ENCODE measurements at regions not wholly inside any gene's neighbourhood (a gene's known extent, or its start where the extent isn't known, plus 50 kb on each side); places are given as distances from the start of the nearest gene placed in this dataset.
"Not testable (repeated sequence)": the region's sequence is repeated elsewhere in the genome, so short reads cannot be mapped to it uniquely, and the experiment has no call there.

DNA sequence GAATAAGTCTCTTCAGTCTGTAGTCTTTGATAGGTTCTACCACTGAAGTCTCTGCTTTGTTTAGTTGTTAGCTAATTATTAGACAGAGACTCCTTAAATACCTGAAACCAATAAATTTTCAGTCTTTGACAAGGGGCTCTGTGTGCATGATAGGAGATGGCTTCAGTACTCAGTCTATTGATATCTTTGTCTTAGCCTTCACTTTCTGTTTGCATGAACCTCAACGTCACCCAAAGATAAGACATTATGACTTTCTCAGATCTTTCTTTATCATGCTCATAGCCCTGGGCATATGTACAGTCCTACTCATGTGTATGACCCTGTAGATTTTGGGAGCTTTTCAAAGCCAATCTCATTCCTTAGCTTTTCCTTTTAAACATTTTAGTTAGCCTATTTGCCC, 183.5 kb upstream of the GCFC2 start:
- DNase-seq (ENCODE audit: low spot score): no peak

DNA sequence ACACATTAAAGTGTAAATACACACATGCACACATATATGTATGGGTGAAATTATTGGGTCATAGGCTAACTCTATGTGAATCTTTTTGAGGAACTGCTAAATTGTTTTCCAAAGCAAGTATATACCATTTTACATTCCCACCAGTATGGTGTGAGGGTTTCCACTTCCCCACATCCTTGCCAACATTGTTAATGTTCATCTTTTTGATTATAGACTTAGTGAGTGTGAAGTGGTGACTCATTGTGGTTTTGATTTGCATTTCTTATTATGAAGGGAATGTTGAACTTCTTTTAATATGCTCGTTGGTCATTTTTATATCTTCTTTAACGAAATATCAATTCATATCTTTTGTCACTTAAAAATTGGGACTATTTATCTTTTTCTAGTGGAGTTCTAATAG, 181.8 kb upstream of the GCFC2 start:
- DNase-seq (ENCODE audit: low spot score): no peak

DNA sequence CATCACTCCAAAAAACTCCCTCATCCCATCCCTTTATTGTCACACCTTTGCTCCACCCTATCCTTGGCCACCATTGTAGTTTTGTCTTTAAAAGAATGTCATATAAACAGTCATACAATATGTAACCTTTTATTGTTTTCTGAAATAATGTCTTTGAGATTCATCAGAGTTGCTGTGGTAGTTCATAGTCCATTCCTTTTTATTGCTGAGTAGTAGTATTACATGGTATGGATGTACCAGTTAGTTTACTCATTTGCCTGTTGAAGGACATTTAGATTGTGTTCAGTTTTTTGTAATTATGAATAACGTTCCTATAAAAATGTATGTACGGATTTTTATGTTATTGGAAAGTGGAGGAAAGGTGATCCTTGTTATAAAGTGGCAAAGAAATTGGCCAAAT, 171.8 kb upstream of the GCFC2 start:
- DNase-seq (ENCODE audit: low spot score): no peak

DNA sequence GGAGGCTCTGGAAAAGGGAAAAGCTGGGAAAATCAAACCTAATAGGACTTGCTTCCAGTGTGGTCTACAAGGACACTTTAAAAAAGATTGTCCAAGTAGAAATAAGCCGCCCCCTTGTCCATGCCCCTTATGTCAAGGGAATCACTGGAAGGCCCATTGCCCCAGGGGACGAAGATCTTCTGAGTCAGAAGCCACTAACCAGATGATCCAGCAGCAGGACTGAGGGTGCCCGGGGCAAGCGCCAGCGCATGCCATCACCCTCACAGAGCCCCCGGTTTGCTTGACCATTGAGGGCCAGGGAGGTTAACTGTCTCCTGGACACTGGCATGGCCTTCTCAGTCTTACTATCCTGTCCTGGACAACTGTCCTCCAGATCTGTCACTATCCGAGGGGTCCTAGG, 164.9 kb upstream of the GCFC2 start:
- not testable (repeated sequence) for DNase-seq (ENCODE audit: low spot score)

DNA sequence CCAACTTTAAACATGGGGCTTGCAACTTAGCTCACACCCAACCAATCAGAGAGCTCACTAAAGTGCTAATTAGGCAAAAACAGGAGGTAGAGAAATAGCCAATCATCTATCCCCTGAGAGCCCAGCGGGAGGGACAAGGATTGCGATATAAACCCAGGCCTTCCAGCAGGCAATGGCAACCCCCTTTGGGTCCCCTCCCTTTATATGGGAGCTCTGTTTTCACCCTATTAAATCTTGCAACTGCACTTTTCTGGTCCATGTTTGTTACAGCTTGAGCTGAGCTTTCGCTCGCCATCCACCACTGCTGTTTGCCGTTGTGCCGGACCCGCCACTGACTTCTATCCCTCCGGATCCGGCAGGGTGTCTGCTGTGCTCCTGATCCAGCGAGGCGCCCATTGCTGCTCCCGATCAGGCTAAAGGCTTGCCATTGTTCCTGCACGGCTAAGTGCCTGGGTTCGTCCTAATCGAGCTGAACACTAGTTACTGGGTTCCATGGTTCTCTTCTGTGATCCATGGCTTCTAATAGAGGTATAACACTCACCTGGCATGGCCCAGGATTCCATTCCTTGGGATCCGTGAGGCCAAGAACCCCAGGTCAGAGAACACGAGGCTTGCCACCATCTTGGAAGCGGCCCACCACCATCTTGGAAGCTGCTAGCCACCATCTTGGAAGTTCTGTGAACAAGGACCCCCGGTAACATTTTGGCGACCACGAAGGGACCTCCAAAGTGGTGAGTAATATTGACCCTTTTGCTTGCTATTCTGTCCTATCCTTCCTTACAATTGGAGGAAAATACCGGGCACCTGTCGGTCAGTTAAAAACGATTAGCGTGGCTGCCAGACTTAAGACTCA, 161.3 kb upstream of the GCFC2 start:
- not testable (repeated sequence) for DNase-seq (ENCODE audit: low spot score)

DNA sequence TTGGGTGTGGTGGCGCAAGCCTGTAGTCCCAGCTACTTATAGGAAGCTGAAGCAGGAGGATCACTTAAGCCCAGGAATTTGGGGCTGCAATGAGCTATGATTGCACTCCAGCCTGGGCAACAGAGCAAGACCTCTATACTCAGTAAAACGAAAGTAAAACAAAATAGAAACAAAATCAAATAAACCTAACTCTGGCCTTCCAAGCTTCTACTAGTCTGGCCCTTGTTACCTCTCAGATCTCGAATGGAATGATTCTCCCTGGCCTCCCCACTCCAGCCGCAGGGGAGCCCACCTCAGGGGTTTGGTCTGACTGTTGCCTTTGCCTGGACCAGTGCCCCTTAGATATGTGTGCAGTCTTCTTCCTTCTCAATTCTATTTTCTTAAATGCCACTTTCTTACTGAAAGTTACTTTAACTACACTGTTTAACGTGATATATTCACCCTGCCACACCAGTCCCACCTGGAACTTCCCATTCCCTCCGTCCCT, 160.0 kb upstream of the GCFC2 start:
- no peak for DNase-seq (ENCODE audit: low spot score)

DNA sequence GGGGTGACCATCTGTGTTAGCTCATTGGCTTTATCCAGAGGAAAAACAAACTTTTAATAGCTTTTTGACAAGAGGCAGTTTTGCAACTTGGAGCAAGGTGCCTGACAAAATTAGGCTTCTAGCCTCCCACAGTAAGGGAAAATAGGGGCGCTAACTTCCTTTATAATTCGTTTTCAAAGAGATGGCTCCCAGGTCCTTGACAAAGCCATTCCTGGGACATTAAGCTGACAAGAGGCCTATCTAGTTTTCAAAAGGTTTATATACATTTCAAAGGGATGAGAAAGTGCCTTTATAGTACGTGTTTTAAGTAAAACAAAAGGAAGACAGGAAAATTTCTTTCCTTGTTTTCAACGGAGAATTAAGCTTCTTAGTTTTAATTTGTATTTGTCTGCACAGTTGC, 159.4 kb upstream of the GCFC2 start:
- no peak for DNase-seq (ENCODE audit: low spot score)

DNA sequence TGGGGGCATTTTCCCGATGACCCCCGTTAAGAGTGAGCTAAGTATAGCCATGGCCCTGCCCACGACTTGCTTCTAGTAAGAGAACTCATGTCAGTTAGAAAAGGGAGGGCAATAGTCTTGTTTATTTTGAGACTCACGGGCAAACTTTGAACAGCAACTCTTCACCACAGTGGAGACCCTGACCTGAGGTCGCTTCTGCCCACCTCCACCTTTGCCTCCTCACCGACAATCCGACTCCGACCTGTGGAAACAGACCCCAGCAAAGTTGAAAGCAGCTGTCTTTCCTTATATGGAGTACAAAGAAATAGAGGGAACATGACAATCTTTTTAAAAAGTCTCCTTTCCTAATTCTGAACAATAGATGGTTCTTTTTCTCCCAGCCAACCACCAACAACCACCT, 155.0 kb upstream of the GCFC2 start:
- no peak for DNase-seq (ENCODE audit: low spot score)

DNA sequence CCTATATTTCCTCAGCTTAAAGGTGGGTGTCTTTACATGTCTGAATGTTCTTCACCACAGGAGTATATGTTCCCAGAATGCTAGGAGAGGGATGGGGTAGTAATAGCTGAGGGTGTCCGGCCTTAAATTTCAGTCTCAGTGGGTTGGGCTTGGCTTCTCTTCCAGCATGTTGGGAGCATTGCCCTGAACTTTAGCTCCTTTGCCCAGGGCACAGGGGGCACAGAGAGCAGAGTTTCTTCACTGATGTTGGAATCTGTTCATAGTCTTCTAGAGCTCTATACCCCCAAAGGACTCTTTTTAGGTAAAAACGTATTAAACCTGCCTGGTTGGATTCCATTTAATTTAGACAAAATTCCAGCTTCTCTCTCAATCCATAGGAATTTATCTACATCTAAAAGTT, 154.4 kb upstream of the GCFC2 start:
- DNase-seq (ENCODE audit: low spot score): no peak

DNA sequence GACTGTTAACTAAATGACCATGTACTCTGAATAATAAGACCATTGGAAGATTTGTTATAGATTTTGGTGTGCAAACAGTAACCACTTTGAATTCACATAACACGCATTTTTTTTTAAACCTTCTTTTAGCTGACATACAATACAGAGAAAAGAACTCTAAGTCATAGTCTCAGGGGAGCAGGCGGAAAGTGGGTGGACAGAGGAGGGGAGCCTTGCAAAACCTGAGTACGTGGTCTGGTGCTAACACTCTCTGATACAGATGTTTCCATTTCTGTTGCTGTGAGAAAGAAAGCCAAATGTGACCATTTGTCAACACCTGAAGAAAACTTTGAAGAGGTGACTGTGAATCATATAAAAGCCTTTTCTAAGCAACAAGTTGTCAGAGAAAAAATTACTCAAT, 151.8 kb upstream of the GCFC2 start:
- no peak for DNase-seq (ENCODE audit: low spot score)

DNA sequence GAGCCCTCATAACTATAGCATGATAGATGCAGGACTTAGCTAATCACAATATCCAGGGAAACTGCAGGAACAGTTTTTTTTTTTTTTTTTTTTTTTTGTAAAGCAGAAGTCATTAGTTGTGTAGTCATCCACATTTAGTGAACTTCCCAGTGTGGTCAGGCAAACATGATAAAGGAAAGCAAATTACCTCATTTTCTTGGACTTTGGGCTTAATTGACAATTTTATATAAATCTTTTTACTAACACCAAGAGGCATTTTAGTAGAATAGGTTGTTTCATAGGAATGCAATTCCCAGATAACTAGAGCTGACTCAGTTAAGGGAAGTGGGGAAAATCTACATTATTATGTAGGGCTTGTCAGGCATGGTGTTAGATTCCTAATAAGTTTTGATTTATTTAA, 142.7 kb upstream of the GCFC2 start:
- DNase-seq (ENCODE audit: low spot score): no peak

DNA sequence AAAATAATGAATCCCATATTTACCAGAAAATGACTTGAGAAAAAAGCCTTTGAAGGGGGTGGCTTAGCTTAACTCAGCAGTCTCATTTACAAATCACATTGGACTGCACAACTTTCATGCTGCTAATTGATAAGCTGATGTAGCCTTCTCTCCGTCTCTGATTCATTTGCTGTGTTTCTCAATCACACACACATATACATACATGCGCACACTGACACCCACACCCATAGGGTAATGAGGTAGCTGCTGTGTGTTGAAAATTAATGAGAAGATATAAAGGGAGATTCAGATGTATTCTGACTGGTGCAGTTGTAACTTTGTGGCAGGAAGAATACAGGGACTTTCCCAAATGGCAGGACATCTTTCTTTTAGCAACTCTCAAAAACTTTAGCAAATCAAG, 141.9 kb upstream of the GCFC2 start:
- DNase-seq (ENCODE audit: low spot score): no peak

DNA sequence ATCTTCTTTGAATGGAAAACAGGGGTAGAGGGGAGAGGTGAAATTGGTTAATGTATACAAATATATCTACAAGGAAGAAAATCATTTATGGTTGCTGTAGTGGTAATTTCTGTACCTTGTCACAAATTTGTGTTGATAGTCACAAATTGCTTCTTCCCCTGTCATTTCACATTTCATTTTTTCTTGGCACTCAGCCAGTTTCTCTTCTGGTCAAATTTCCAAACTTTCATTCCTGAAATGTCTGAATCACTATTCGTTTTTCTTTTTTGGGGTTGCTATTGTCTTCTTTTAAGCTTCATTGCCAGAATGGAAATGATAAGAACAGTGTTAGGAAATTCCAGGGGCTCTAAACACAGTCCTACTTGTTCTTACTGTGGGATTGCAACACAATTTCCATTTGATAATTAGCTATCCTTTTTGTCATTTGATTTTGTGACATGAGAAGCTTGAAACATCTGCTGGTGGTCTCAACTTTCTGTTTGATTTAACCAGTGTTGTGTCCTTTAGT, 136.0 kb upstream of the GCFC2 start:
- DNase-seq (ENCODE audit: low spot score): no peak

DNA sequence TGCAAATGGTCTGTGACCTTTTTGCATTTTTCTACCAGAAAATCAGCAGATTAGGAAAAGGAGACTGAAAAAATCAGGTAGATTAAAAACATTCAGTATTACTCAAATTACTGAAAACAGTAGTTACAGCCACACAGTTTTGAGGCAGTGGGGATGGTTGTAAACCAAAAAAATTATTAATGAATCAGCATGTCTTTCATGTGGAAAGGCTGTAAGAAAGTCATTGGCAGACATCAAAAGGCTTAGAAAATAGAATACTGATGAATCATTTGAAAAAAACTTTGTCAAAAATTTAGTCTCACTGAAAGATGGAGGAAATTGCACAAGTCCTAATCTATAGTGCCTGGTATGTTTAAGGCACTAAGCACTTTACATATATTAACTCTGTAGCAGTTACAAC, 133.9 kb upstream of the GCFC2 start:
- no peak for DNase-seq (ENCODE audit: low spot score)

DNA sequence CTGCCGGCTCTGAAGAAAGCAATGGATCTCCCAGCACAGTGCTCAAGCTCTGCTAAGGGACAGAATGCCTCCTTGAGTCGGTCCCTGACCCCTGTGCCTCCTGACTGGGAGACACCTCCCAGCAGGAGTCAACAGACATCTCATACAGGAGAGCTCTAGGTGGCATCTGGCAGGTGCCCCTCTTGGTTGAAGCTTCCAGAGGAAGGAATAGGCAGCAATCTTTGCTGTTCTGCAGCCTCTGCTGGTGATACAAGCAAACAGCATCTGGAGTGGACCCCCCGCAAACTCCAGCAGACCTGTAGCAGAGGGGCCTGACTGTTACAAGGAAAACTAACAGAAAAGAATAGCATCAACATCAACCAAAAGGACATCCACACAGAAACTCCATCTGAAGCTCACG, 123.9 kb upstream of the GCFC2 start:
- not testable (repeated sequence) for DNase-seq (ENCODE audit: low spot score)

DNA sequence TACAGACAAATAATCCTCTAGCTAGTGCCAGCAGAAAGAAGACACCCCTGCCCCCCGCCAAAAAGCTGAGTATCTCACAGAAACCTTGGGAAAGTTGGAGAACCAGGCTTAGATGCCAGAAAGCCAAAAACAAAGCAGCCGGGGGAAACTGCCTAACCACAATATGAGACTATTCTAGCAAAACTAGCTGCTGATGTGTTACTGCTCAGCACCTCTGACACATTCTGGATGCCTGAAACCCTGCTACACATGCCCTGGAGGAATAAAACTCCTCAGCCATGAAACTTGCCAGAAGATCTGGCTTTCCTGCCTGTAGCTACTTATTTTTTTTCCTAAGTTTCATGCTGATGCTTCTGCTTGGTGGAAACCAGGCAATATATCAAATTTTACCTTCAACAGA, 122.7 kb upstream of the GCFC2 start:
- no peak for DNase-seq (ENCODE audit: low spot score)

DNA sequence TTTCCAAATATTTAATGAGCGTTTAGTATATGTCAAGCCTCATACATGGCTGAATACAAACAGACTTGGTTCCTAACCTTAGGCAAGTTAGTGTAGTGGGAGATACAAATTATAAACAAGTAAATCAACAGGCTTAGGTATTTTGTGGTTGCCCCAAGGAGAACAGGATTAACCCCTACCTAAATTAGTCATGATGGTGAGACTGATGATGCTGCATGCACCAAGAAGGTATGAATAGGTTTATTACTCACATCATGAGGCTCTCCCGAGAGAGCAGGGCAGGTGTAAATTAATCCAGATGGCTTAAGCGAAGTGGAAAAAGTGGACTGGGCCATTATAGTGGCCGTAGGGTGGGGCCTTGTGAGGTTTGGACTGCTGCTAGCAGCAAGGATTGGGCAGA, 118.1 kb upstream of the GCFC2 start:
- no peak for DNase-seq (ENCODE audit: low spot score)

DNA sequence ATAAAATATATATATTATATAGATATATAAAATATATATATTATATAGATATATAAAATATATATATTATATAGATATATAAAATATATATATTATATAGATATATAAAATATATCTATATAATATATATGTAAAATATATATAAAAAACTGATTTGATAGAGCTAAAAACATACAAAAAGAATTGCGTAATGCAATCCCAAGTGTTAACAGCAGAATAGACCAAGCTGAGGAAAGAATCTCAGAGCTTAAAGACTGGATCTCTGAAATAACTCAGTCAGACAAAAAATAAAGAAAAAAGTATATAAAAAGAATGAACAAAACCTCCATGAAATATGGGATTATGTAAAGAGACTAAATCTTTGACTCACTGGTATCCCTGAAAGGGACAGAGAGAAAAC, 112.8 kb upstream of the GCFC2 start:
- DNase-seq (ENCODE audit: low spot score): not testable (repeated sequence)

DNA sequence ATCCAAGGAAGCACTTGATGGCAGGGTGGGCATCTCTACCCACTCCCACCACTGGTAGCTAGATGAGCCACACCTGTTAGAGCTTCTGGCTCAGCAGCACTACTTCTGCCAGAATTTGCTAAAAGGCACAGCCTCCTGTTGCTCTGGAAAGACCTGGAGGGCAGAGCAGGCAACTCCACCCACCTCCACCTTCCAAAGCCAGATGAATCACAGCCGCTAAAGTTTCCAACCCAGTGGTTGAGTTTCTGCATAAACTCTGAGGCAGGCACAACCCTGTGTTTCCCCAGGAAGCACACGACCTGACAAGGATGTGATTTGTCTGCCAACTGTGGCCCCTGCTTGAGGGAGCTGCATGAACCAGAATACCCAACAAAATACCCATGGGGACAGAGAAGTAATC, 111.6 kb upstream of the GCFC2 start:
- DNase-seq (ENCODE audit: low spot score): no peak

DNA sequence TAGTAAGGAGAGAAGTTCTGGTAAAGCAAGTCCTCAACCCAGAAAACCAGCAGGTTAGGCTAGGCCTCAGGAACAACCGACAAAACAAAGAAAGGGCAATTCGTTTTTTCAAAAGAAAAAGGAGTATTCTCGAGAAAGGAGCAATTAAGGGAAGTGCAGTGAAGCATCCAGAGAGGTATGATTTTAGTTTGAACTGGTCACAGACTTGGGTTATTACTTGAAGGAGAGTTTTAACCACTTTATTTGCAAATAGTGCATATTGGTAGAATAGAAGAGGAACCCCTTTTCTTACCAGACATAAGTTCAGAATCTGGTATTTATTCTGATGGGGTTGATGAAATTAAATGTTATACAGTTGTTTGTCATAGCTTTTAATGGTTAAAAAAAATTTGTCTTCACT, 110.0 kb upstream of the GCFC2 start:
- DNase-seq (ENCODE audit: low spot score): no peak

DNA sequence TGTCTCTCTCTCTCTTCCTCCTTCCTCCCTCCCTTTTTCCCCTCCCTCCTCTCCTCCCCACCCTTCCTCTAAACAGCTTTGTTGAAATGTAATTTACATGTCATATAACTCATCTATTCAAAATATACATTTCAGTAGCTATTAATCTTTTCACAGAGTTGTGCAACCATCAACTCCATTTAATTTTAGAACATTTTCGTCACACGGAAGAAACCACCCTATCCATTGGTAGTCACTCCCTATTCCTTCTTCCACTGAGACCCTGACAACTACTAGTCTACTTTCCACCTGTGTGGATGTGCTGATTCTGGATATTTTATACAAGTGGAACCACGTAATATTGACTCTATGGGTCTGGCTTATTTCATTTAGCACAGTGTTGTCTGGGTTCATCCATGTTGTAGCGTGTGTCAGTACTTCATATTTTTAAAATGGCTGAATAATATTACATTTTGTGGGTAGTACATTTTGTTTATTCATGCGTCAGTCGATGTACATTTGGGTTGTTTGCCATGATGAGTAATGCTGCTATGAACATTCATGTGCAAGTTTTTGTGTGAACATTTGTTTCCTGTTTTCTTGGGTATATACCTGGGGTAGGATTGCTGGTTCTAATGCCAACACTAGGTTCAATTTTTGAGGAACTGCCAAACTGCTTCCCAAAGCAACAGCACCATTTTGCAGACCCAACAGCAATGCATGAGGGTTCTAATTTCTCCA, 100.1 kb upstream of the GCFC2 start:
- DNase-seq (ENCODE audit: low spot score): no peak

DNA sequence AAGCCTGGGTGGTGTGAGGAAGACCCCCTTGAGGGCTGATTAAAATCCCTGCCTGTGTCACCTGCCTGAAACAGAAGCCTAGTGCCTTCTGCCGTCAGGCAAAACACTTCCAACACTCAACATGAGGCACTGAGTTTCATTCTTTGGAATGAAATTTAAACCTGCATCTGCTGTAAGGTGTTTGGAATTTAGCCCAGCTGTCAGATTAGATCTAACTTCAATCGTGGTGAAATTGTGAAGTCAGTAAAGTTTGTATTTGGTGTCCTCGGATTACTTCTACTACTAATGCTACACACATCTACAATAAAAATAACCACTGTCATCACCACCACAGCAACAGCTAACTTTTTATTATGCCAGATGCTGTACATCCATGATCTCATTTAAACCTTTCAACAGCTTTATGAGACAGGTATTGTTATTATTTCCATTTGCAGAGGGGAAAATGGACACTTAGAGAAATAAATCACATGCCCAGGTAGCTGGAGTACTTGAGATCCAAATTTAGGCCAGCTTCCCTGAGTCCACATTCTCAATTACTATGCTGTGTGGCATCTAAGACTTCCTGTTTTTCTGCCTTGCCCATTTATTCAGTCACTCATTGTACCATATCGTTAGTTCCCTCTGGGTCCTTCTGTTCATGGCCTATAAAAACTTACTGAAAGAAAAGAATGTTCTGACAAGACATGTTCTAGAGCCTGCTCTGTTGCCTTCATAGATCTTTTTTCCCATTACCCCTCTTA, 98.2 kb upstream of the GCFC2 start:
- DNase-seq (ENCODE audit: low spot score): no peak

DNA sequence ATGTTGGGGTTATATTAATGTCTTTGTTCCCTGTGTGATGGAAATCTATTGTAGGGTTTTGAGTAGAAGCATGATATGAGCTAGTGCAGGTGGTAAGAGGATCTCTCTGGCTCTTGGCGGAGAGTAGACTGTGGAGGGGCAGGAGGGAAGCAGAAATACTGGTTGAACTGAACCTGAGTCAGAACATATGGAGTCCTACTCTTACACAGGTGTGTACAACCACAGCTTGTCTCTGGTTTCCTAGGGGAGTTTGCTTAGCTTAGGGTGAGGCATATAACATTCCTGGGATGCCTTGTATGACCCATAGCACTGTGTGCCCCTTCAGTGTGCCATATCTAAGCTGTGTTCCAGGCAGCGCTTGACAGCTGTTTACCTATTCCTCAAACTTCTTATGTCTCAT, 97.3 kb upstream of the GCFC2 start:
- no peak for DNase-seq (ENCODE audit: low spot score)

Data from left forelimb (tissue), 1 donor.